GM18867 (cell line): ENCODE measurements at regions not wholly inside any gene's neighbourhood (a gene's known extent, or its start where the extent isn't known, plus 50 kb on each side); places are given as distances from the start of the nearest gene placed in this dataset.
"Not testable (repeated sequence)": the region's sequence is repeated elsewhere in the genome, so short reads cannot be mapped to it uniquely, and the experiment has no call there.

Experiments used
- ATAC-seq: cut with Tn5 transposase; IDR thresholded peaks from one replicate; pipeline ENCODE4 v1.9.1; 2021; ENCODE audit warnings: mild to moderate bottlenecking, moderate library complexity; ENCODE audit not compliant: unreplicated experiment

DNA sequence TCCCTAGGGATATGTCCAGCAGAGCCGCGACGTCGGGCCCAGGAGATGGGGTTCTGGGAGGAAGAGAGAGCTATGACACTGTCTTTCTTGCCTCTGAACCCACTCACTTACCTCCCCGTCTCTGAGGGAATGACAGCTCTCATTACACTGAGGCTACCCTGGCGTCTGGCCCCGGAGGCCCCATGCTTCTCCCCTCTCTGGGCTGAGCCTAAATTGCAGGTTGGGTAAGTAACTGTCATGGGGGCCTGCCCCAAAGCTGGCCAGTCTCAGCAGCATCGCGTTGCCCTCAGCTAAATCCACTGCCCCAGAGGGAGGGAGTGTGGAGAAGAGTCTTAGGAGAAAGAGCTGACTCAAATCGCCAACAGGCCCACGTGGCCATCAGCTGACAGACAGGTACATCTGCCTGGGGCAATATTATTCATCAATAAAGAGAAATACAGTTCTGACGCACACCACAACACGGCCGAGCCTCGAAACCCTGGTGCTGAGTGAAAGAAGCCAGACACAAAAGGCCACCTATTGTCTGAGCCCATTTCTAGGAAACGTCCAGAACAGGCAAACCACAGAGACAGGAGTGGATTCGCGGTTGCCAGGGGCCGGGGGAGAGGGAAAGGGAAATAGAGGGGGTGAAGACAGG lies 156.4 kb downstream of the C16orf95 start:
- no peak for ATAC-seq

DNA sequence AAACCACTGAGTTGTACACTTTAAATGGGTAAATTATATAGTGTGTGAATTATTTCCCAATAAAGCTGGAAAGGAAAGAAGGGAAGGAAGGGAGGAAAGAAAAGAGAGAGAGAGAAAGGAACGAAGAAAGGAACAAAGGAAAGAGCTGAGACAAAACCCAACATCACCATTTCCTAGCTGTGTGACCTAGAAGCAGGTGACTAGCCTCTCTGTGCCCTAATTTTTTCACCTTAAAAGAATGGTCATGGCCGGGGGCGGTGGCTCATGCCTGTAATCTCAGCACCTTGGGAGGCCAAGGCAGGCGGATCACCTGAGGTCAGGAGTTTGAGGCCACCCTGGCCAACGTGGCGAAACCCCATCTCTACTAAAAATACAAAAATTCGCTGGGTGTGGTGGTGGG lies 155.8 kb downstream of the C16orf95 start:
- ATAC-seq = not testable (repeated sequence)

DNA sequence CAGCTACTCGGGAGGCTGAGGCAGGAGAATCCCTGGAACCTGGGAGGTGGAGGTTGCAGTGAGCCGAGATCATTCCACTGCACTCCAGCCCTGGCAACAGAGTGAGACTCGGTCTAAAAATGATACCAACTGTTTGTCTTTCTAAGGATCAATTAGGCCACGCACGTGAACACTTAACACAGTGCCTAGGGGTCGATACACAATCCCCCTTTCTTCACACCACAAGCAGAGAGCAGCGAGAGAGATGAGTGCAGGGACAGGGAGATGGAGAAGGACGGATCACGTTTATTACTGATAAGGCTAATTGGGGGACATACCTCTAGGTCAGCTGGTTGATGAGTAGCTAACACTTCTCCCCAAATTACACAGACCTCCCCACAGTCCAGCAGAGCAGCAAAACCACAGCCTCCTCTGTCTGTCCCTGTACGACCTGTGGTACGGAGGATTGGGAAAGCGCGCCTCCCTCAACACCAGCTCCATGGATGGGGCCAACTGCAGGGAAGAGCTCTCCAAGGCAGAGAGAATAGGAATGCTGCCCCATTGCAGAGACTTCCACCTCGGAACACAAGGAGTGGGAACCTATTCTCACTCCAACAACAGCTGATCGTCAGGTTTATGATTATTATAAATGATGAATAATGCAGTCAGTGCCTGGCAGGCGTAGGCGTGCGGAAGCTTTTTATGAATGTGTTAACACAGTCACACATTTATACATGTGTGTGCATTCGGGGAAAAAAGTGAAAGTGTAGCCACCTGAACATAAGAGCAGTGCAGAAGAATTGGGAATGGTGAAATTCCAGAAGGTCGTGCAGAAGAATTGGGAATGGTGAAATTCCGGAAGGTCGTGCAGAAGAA lies 155.1 kb downstream of the C16orf95 start:
- no peak for ATAC-seq

DNA sequence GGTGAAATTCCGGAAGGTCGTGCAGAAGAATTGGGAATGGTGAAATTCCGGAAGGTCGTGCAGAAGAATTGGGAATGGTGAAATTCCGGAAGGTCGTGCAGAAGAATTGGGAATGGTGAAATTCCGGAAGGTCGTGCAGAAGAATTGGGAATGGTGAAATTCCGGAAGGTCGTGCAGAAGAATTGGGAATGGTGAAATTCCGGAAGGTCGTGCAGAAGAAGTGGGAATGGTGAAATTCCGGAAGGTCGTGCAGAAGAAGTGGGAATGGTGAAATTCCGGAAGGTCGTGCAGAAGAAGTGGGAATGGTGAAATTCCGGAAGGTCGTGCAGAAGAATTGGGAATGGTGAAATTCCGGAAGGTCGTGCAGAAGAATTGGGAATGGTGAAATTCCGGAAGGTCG lies 154.4 kb downstream of the C16orf95 start:
- not testable (repeated sequence) for ATAC-seq

DNA sequence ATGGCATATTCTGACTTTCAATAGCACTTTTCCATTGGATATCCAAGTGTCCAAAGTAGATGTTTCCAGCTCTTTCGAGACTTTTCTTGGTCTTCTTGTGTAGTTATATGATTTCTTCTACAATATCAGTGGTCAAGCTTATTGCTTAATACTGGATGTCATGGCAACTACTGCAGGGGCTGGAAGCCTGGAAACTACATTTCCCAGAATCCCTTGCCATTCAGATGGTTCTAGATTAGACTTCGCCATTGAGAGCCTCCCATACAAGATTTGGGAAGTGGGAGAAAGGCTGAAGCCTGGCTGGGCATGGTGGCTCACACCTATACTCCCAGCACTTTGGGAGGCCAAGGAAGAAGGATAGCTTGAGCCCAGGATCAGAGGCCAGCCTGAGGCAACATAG lies 153.6 kb downstream of the C16orf95 start:
- ATAC-seq = no peak

DNA sequence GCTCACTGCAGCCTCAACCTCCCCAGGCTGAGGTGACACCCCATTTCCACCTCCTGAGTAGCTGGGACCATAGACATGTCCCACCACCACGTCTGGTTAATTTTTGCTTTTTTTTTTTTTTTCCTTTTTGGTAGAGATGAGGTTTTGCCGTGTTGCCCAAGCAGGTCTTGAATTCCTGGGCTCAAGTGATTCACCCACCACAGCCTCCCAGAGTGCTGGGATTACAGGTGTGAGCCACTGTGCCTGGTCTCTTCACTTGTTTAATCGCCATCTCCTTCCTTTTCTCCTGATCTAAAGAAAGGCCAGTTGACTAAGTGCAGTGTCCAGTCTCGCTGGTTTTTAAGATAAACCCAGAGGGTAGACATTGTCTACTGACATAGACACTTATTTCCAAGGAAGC lies 152.0 kb downstream of the C16orf95 start:
- no peak for ATAC-seq

DNA sequence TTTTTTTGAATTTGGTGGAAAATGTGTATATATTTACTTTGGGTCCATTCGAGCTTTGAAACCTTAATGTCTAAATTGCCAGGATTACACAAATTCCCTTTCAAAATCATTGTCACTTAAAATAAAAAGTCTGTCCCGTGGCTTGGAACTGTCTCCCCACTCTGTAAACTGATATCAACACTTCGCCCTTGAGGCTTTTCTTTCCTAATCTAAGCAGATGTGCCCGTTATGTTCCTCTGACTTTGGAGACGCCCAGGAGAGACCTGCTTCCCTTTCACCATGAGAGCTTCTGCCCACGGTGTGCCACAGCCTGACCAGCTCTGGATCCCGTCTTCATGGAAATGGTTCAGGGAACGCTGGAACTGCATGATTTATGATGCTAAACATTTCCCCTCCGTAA lies 151.3 kb downstream of the C16orf95 start:
- no peak for ATAC-seq

DNA sequence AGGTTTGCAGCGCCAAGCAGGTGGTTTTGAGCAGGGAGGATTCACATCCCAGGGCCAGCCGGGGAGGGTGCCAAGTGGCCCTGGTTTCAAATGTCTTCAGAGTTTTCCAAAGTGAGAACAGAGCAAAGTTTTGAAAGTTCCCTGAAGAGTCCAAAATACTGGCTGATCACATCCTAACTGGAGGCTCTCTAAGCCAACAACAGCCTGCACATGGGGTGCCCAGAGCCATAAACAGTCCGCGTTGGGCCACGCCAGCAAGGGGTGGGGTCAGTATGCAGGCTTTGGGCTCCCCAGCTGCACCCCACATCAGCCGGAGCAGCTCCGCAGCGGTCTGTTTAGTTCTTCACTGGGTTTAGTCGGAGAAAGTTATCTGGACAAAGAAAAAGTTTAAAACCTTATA lies 150.9 kb downstream of the C16orf95 start:
- ATAC-seq = no peak

DNA sequence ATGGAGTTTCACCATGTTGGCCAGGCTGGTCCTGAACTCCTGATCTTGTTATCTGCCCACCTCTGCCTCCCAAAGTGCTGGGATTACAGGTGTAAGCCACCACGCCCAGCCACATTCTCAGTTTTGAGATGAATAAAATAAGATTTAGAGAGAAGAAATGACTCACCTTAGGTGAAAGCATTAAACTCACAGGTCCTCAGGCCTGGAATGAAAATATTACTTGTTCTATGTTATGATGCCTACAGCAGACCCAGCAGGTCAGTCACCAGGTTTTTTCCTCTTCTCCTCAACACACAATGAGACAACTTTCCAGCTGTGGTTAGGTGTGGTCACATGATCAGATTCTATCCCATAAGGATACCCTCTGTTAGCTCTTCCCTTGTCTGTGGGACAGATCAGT lies 150.3 kb downstream of the C16orf95 start:
- no peak for ATAC-seq

DNA sequence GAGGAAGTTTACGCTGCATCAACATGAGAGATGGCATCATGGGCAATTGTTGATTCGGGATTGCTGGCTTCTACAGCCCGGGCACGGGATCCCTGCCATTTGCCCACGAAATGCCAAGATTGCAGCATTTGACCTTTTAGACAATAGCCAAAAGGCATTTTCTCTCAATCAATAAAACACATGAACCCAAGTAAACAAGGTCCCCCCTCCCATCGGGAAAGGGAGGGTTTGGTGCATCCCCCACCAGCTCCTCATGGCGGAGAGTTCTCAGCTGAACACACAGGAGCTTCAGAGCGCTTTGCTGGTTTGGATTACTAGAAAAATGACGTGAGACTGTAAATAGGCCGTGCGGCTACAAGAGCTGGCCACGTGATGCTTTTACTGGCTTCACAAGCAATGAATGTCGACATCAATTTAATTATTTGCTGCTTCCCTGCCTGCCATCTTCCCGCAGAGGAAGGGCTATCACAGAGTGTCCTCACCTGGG lies 147.6 kb downstream of the C16orf95 start:
- no peak for ATAC-seq

DNA sequence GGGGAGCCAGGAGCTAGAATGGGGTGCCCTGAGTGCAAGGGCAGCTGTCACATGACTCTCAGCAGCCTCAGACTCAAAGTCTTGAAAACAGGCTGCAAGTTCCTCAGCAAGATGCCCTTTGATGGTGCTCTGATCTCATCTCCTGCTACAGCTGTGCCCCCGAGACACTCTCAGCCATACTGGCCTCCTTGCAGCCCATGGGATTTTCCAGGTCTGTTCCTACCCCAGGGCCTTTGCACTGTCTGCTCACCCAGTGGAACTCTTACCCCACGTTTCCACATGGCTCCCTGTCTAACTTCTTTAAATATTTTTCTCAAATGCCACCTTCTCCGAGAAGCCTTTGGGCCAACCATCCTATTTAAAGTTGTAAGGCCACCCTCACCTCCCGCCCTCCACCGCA lies 146.9 kb downstream of the C16orf95 start:
- no peak for ATAC-seq

DNA sequence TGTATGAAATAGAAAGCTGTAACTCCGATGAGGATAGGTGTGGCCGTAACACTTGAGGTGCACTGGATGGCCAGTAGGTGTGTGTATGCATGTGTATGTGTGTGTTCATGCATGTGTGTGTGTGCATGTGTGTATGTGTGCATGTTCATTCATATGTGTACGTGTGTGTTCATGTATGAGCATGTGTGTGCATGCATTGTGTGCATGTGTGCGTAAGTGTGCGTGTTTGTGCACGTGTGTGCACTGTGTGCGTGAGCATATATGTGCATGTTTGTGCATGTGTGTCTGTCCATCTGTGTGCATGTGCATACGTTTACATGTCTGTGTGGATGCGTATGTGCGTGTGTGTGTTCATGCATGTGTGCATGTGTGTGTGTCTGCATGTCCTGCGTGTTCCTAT lies 145.5 kb downstream of the C16orf95 start:
- ATAC-seq = no peak

DNA sequence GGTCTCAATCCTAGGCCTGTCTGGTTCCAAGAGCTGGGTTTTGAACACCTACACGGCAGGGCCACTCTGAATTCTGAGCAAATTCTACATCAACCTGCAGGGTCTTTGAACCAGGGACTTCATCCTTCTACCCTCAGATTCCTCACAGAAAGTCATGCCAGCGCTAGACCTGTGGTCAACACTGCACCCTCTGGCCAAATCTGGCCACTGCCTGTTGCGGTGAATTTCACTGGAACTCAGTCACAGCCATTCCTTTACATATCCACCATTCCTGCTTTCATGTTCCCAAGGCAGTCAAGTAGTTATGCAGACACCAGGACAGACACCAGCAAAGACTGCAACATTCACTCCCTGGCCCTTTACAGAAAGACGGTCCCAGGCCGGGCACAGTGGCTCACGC lies 144.6 kb downstream of the C16orf95 start:
- no peak for ATAC-seq

DNA sequence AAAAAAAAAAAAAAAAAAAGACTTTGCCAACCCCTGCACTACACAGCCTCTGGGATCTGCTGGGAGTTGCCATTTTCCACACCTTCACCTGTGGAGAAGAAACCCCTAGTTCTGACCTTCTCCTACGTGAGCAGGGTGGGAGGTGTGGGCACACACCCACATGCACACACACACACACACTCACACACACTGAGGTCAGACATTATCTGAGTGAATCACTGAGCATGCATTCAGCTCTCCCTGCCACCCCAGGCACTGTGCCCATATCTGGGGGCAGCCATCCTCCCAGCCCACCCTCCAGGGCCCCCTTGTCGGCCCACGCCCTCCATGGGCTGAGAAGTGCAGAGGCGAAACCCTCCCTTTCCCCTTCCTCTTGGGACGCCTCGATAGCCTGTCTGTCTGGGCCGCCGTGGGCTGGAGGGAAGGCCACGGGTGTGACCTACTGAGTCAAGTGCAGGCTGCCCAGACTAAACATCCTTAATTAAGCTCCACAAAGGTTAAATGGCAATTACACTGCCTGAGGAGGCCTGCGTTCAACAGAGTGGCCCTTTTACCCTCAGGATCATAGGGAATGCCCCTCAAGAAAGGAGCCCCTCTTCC lies 143.8 kb downstream of the C16orf95 start:
- ATAC-seq = no peak

DNA sequence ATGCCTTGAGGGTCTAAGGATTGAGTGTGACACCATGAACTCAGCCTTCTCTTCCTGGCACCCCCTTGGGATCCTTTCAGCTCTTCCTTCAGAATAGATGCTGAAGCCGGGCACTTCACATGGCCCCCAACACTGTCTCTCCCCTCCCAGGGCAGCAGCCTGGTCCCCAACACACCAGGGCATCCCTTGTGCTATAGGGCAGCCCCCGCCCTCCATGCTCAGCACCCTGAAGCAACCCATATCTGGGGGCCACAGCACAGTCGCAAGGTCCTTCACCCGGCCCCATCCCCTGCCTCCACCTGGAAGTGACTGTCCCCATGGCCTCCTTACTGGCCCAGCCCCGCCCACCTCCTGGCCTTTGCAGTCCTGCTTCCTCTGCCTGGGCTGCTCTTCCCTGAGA lies 143.1 kb downstream of the C16orf95 start:
- ATAC-seq = no peak

DNA sequence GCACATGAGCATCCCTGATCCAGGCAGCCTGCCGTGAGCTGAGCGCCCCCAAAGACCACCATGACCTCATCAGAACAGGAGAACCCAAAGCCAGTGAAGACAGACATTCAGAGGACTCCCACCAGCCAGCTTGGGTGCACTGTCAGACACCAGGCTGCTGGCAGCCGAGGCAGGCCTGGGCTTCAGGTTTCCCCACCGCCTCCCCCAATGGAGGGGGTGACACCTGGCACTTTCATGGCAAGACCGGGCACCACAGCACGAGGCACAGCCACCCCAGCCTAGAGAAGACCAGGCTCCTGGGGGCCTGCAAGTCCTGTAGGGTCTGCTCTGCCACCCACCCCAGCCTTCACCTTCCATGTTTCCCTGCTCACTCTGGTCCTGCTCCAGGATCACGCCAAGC lies 140.5 kb downstream of the C16orf95 start:
- ATAC-seq = no peak

DNA sequence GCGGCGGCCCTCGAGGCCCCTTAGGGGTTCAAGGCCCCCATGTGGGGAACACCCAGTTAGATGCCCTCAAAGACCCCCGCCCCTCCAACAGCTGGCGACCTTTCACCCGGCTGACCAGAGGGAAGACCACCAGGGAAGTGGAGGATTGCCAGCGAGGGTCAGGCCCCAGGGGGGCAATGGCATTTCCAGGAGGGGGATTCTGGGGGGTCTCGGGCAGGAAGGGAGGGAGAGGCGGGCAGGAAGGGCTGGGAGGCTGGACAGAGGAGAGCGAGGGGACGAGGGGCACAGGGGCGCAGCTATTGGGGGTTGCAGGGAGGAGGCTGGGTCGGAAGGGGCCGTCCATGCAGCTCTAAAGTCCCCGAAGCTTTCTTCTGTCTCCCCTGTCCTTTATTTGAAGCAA lies 139.5 kb downstream of the C16orf95 start:
- ATAC-seq = no peak

DNA sequence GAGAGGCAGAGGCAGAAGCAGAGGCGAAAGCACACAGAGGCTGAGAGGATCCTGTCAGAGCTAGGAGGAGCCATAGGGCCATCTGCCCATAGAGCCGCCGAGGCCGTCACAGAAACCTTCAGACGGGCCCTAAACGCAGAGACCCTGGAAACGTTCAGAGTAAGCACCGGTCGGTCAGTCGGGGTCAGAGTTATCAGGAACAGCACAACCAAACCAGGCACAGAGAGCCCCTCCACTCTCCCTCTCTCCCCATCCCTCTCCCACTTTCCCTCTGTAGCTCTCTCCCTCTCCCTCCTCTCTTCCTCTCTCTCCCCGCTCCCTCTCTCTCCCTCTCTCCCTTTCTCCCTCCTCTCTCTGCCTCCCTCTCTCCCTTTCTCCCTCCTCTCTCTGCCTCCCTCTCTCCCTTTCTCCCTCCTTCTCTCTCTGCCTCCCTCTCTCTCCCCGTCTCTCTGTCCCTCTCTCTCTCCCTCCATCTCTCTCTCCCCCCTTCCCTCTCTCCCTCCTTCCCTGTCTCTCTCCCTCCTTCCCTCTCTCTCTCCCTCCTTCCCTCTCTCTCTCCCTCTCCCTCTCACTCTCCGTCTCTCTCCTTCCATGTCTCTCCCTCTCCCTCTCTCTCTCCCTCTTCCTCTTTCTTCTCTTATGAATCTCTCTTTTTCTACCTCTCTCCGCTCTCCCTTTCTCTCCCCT lies 138.9 kb downstream of the C16orf95 start:
- ATAC-seq = no peak

DNA sequence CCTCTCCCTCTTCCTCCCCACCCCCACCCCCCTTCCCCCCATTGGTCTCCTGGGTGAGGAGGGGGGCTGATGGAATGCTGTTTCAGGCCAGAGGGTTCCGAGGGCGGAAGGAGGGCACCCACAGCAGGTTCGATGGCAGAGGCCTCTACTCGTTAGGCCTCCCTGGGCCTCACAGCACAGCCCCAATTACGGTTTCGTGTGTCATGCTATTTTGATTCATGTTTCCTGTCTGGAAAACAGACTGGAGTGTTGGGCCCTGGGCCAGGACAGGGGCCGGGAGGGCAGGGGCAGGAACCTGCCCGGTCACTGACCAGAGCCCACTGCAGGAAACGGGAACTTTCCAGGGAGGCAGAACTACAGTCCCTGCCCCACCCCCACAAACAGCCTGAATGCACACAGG lies 138.2 kb downstream of the C16orf95 start:
- no peak for ATAC-seq

DNA sequence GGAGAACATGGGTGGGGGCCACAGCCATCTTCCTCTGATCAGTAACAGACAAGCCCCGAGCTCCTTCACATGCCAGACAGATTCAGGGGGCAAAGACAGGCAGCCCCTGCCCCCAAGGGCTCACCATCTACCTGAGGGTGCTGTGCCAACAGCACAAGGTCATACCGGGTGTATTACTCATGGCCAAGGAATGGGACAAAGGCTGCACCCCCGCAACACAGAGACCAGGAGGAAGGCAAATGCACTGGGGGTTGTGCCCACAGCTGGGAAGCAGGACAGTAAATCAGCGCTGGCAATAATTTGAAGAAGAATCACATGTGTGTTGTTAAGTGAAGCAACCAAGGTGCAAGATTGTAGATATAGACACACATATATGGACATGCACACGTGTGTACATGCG lies 137.1 kb downstream of the C16orf95 start:
- ATAC-seq = no peak

DNA sequence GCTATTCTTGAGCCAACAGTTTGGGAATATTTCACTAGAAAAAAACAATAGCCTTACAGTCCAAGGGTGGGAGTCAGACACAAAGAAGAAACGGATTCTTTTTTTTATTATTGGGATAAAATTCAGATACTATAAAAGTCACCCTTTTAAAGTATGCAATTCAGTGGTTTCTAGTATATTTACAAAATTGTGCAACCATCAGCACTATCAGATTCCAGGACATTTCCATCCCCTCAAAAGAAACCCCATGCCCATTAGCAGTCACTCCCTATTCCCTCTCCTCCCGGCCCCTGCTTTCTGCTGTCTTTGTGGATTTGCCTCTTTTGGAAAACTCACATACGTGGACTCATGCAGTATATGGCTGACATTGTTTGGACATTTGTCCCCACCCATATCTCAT lies 134.4 kb downstream of the C16orf95 start:
- ATAC-seq = no peak
